Mesenchymal stem cell (in vitro differentiated cells and primary cell): ENCODE measurements at regions not wholly inside any gene's neighbourhood (a gene's known extent, or its start where the extent isn't known, plus 50 kb on each side); places are given as distances from the start of the nearest gene placed in this dataset.

Experiments used
- DNase-seq: peaks from one replicate; pipeline ENCODE4 v3.0.0-alpha.2; 2013
- H2AFZ ChIP-seq: one replicate; pipeline ENCODE4 v1.6.1; 2013; ENCODE audit warnings: low read depth, mild to moderate bottlenecking, control low read depth, inconsistent platforms, low read length, moderate library complexity
- H2AK5ac ChIP-seq: 2 replicates; pipeline ENCODE4 v1.6.1; 2013; ENCODE audit warnings: low read length, moderate library complexity, mild to moderate bottlenecking, inconsistent platforms; ENCODE audit not compliant: severe bottlenecking
- H2BK120ac ChIP-seq: one replicate; pipeline ENCODE4 v1.6.1; 2013; ENCODE audit warnings: low read depth, mild to moderate bottlenecking, inconsistent platforms, low read length, moderate library complexity
- H2BK12ac ChIP-seq, 2 experiments: one replicate each; pipeline ENCODE4 v1.6.1; 2013; ENCODE audit warnings: inconsistent platforms in 2 of 2, low read length in 2 of 2, mild to moderate bottlenecking in 2 of 2, moderate library complexity in 2 of 2, control low read depth in 1 of 2
- H2BK15ac ChIP-seq: one replicate; pipeline ENCODE4 v1.6.1; 2013; ENCODE audit warnings: mild to moderate bottlenecking, low read depth, inconsistent platforms; ENCODE audit not compliant: poor library complexity, severe bottlenecking
- H2BK5ac ChIP-seq: 2 replicates; pipeline ENCODE4 v1.6.1; 2013; ENCODE audit warnings: low read depth, mild to moderate bottlenecking, low read length, control low read depth, inconsistent platforms; ENCODE audit not compliant: poor library complexity, severe bottlenecking
- H3K14ac ChIP-seq, 2 experiments: one replicate each; pipeline ENCODE4 v1.6.1; 2013; ENCODE audit warnings: inconsistent platforms in 2 of 2, low read length in 2 of 2, control low read depth in 1 of 2, mild to moderate bottlenecking in 1 of 2, moderate library complexity in 1 of 2
- H3K18ac ChIP-seq, 2 experiments: one replicate each; pipeline ENCODE4 v1.6.1; 2013; ENCODE audit warnings: inconsistent platforms in 2 of 2, low read length in 2 of 2, control low read depth in 1 of 2, low read depth in 1 of 2, mild to moderate bottlenecking in 1 of 2
- H3K23ac ChIP-seq, 2 experiments: one replicate each; pipeline ENCODE4 v1.6.1; 2013; ENCODE audit warnings: inconsistent platforms in 2 of 2, low read length in 2 of 2, mild to moderate bottlenecking in 2 of 2, moderate library complexity in 2 of 2, control low read depth in 1 of 2
- H3K27ac ChIP-seq: 2 replicates; pipeline ENCODE4 v1.5.1; 2013; ENCODE audit warnings: mild to moderate bottlenecking, moderate library complexity, low read length, control low read depth, inconsistent platforms; ENCODE audit not compliant: poor library complexity, severe bottlenecking
- H3K27me3 ChIP-seq, 2 experiments: 2 replicates each; pipeline versions ENCODE4 v1.6.1 to v1.7.0; 2013; ENCODE audit warnings: low read length in 2 of 2, mild to moderate bottlenecking in 2 of 2, moderate library complexity in 2 of 2, control low read depth in 1 of 2, inconsistent platforms in 1 of 2; ENCODE audit not compliant: control insufficient read depth in 1 of 2, insufficient read depth in 1 of 2
- H3K36me3 ChIP-seq, 2 experiments: 2 replicates each; pipeline versions ENCODE4 v1.6.1 to v1.7.0; 2013; ENCODE audit warnings: low read length in 2 of 2, control low read depth in 1 of 2, inconsistent platforms in 1 of 2, low read depth in 1 of 2, mild to moderate bottlenecking in 1 of 2; ENCODE audit not compliant: insufficient read depth in 2 of 2, control insufficient read depth in 1 of 2
- H3K4ac ChIP-seq, 2 experiments: one replicate each; pipeline ENCODE4 v1.6.1; 2013; ENCODE audit warnings: inconsistent platforms in 2 of 2, low read length in 2 of 2, mild to moderate bottlenecking in 2 of 2, moderate library complexity in 2 of 2, control low read depth in 1 of 2, low read depth in 1 of 2
- H3K4me1 ChIP-seq: 2 replicates; pipeline ENCODE4 v1.6.1; 2013; ENCODE audit warnings: low read depth, low read length, control low read depth; ENCODE audit not compliant: control insufficient read depth, insufficient read depth
- H3K4me2 ChIP-seq: 2 replicates; pipeline ENCODE4 v1.6.1; 2013; ENCODE audit warnings: low read length, mild to moderate bottlenecking, inconsistent platforms; ENCODE audit not compliant: poor library complexity, severe bottlenecking
- H3K4me3 ChIP-seq, 2 experiments: 2 replicates each; pipeline versions ENCODE4 v1.5.1 to v1.7.0; 2013; ENCODE audit warnings: low read length in 2 of 2, mild to moderate bottlenecking in 2 of 2, control low read depth in 1 of 2, low read depth in 1 of 2; ENCODE audit not compliant: insufficient read depth in 1 of 2
- H3K79me1 ChIP-seq: replicated peaks from 2 replicates; pipeline ENCODE4 v1.6.1; 2013; ENCODE audit warnings: mild to moderate bottlenecking, control low read depth, low read length, inconsistent platforms; ENCODE audit not compliant: poor library complexity, severe bottlenecking
- H3K9ac ChIP-seq: 2 replicates; pipeline ENCODE4 v1.7.0; 2013; ENCODE audit warnings: mild to moderate bottlenecking, low read length, moderate library complexity
- H3K9me3 ChIP-seq: 2 replicates; pipeline ENCODE4 v1.7.0; 2013; ENCODE audit warnings: mild to moderate bottlenecking, low read length; ENCODE audit not compliant: control insufficient read depth
- H4K8ac ChIP-seq: one replicate; pipeline ENCODE4 v1.6.1; 2013; ENCODE audit warnings: inconsistent platforms, mild to moderate bottlenecking, low read length, moderate library complexity
- H4K91ac ChIP-seq: one replicate; pipeline ENCODE4 v1.6.1; 2013; ENCODE audit warnings: mild to moderate bottlenecking, low read length, inconsistent platforms
- WGBS: methylation state at CpG from one replicate; pipeline ENCODE4 v1.1.7; 2013; ENCODE audit warnings: mixed read lengths; 5-methylcytosine and 5-hydroxymethylcytosine counted together

- Histone ChIP-seq H2BK12ac (no peak overlapping the region), H3K79me1 (no peaks in the 10 kb centered on the region), H3K4me2 (no peak overlapping the region), H2BK15ac (no peak overlapping the region), H4K91ac (no peak overlapping the region), H2AK5ac (no peak overlapping the region), H3K27me3 (no peaks in the 10 kb centered on the region), H2BK5ac (no peak overlapping the region), H3K27ac (no peak overlapping the region), H3K36me3 (no peaks in the 10 kb centered on the region), H3K14ac (no peak overlapping the region), H4K8ac (no peak overlapping the region), H3K23ac (no peak overlapping the region), H3K9me3 (no peaks in the 10 kb centered on the region), H3K18ac (no peak overlapping the region), H3K4ac (no peak overlapping the region), H3K4me3 (no peak overlapping the region), H3K9ac (no peak overlapping the region), H3K4me1 (no peaks in the 10 kb centered on the region), H2AFZ (no peak overlapping the region), H2BK120ac (no peak overlapping the region)
- DNase-seq, result peak; percentile 27
- WGBS, result 43% methylated on average over 3 of the region's 3 CpGs
Observed at GRCh38 chr4:64774626-64775025, 365.4 kb upstream of the TECRL start.

GRCh38 chr4:64771149-64771548 lies 361.9 kb upstream of the TECRL start:
- no peak overlapping the region for H2BK15ac ChIP-seq
- no peak for DNase-seq

GRCh38 chr4:64767547-64767946 lies 358.3 kb upstream of the TECRL start:
- Histone ChIP-seq H3K9ac (no peak overlapping the region), H2AFZ (no peak overlapping the region), H2BK120ac (no peak overlapping the region), H3K4me1 (no peaks in the 10 kb centered on the region), H3K36me3 (no peaks in the 10 kb centered on the region), H3K9me3 (peaks cover 4% of the 10 kb centered on the region), H3K18ac (no peak overlapping the region), H3K14ac (no peak overlapping the region), H3K4me3 (no peak overlapping the region), H2BK5ac (no peak overlapping the region), H3K27ac (no peak overlapping the region), H3K4ac (no peak overlapping the region), H2AK5ac (no peak overlapping the region), H3K4me2 (no peak overlapping the region), H4K8ac (no peak overlapping the region), H3K27me3 (no peaks in the 10 kb centered on the region), H3K23ac (no peak overlapping the region), H2BK12ac (no peak overlapping the region), H4K91ac (no peak overlapping the region), H3K79me1 (no peaks in the 10 kb centered on the region), H2BK15ac (no peak overlapping the region)
- WGBS, result 71% methylated on average over 2 of the region's 2 CpGs
- DNase-seq, result no peak

More at GRCh38 chr4:64771149-64771548, 361.9 kb upstream of the TECRL start:
- Histone ChIP-seq H2AFZ (no peak overlapping the region), H3K18ac (no peak overlapping the region), H3K9ac (no peak overlapping the region), H3K27ac (no peak overlapping the region), H3K79me1 (no peaks in the 10 kb centered on the region), H3K4me2 (no peak overlapping the region), H3K4me1 (no peaks in the 10 kb centered on the region), H3K4me3 (no peak overlapping the region), H4K91ac (no peak overlapping the region), H3K14ac (no peak overlapping the region), H3K36me3 (no peaks in the 10 kb centered on the region), H2AK5ac (no peak overlapping the region), H3K27me3 (no peaks in the 10 kb centered on the region), H3K4ac (no peak overlapping the region), H3K9me3 (peaks cover 4% of the 10 kb centered on the region), H4K8ac (no peak overlapping the region), H3K23ac (no peak overlapping the region), H2BK5ac (no peak overlapping the region), H2BK12ac (no peak overlapping the region), H2BK120ac (no peak overlapping the region)
- 67% methylated on average over 1 of the region's 2 CpGs for WGBS

- Histone ChIP-seq H3K4me3 (no peak overlapping the region), H3K4ac (no peak overlapping the region), H3K23ac (no peak overlapping the region), H2BK5ac (no peak overlapping the region), H3K4me1 (no peaks in the 10 kb centered on the region), H3K4me2 (no peak overlapping the region), H3K27me3 (no peaks in the 10 kb centered on the region), H3K9me3 (peaks cover 4% of the 10 kb centered on the region), H3K36me3 (no peaks in the 10 kb centered on the region), H2AK5ac (no peak overlapping the region), H2BK12ac (no peak overlapping the region), H4K91ac (no peak overlapping the region), H2AFZ (no peak overlapping the region), H2BK120ac (no peak overlapping the region), H2BK15ac (no peak overlapping the region), H4K8ac (no peak overlapping the region), H3K27ac (no peak overlapping the region), H3K9ac (no peak overlapping the region), H3K14ac (no peak overlapping the region), H3K79me1 (no peaks in the 10 kb centered on the region), H3K18ac (no peak overlapping the region)
- no peak for DNase-seq
- 47% methylated on average over 1 of the region's 1 CpG for WGBS
Observed at GRCh38 chr4:64766565-64766964, 357.3 kb upstream of the TECRL start.
